ENCODE measurements at regions not wholly inside any gene's neighbourhood (a gene's known extent, or its start where the extent isn't known, plus 50 kb on each side); places are given as distances from the start of the nearest gene placed in this dataset.
"Not testable (repeated sequence)": the region's sequence is repeated elsewhere in the genome, so short reads cannot be mapped to it uniquely, and the experiment has no call there.

GRCh38 chr14:86334355-86334754 is 804.4 kb downstream of the FLRT2 start:
- TF ChIP-seq CTCF (IDR thresholded peaks at IDR 0.05; ENCODE audit: extremely low read depth, missing control alignments) = no peak
- no peak for DNase-seq (ENCODE audit: low spot score)

GRCh38 chr14:86333493-86333892 is 803.5 kb downstream of the FLRT2 start:
- DNase-seq (ENCODE audit: low spot score) = no peak
- no peak for TF ChIP-seq CTCF (IDR thresholded peaks at IDR 0.05; ENCODE audit: extremely low read depth, missing control alignments)

GRCh38 chr14:86331341-86331740 is 801.4 kb downstream of the FLRT2 start:
- no peak for TF ChIP-seq CTCF (IDR thresholded peaks at IDR 0.05; ENCODE audit: extremely low read depth, missing control alignments)
- no peak for DNase-seq (ENCODE audit: low spot score)

GRCh38 chr14:86321151-86321550 is 791.2 kb downstream of the FLRT2 start:
- DNase-seq (ENCODE audit: low spot score) = no peak
- no peak for TF ChIP-seq CTCF (IDR thresholded peaks at IDR 0.05; ENCODE audit: extremely low read depth, missing control alignments)

- DNase-seq (ENCODE audit: low spot score) = not testable (repeated sequence)
Observed at GRCh38 chr14:86312154-86312665, 782.3 kb downstream of the FLRT2 start.

GRCh38 chr14:86311151-86311550 is 781.2 kb downstream of the FLRT2 start:
- no peak for DNase-seq (ENCODE audit: low spot score)
- TF ChIP-seq CTCF (IDR thresholded peaks at IDR 0.05; ENCODE audit: extremely low read depth, missing control alignments) = no peak

- DNase-seq (ENCODE audit: low spot score) = no peak
- TF ChIP-seq CTCF (IDR thresholded peaks at IDR 0.05; ENCODE audit: extremely low read depth, missing control alignments) = no peak
Observed at GRCh38 chr14:86310611-86311010, 780.7 kb downstream of the FLRT2 start.

GRCh38 chr14:86310148-86310547 is 780.2 kb downstream of the FLRT2 start:
- no peak for DNase-seq (ENCODE audit: low spot score)

More at GRCh38 chr14:86310148-86310547, 780.2 kb downstream of the FLRT2 start:
- no peak for TF ChIP-seq CTCF (IDR thresholded peaks at IDR 0.05; ENCODE audit: extremely low read depth, missing control alignments)
